HG03196 (cell line): ENCODE measurements at regions not wholly inside any gene's neighbourhood (a gene's known extent, or its start where the extent isn't known, plus 50 kb on each side); places are given as distances from the start of the nearest gene placed in this dataset.

Experiments used
- ATAC-seq: cut with Tn5 transposase; IDR thresholded peaks from one replicate; pipeline ENCODE4 v1.9.1; 2021; ENCODE audit not compliant: unreplicated experiment

GRCh38 chr2:204264621-204265140, 280.6 kb upstream of the PARD3B start:
- ATAC-seq: no peak

GRCh38 chr2:204265681-204266181, 279.5 kb upstream of the PARD3B start:
- ATAC-seq: no peak

- no peak for ATAC-seq
Measured at GRCh38 chr2:204268458-204268857, 276.8 kb upstream of the PARD3B start.

- ATAC-seq: no peak
Measured at GRCh38 chr2:204268971-204269370, 276.3 kb upstream of the PARD3B start.

GRCh38 chr2:204272089-204272488, 273.2 kb upstream of the PARD3B start:
- no peak for ATAC-seq

- no peak for ATAC-seq
Measured at GRCh38 chr2:204272610-204273287, 272.5 kb upstream of the PARD3B start.

- ATAC-seq: no peak
Measured at GRCh38 chr2:204274429-204274828, 270.8 kb upstream of the PARD3B start.

- no peak for ATAC-seq
Measured at GRCh38 chr2:204274991-204275390, 270.3 kb upstream of the PARD3B start.

GRCh38 chr2:204277226-204277625, 268.0 kb upstream of the PARD3B start:
- ATAC-seq: no peak

- ATAC-seq: no peak
Measured at GRCh38 chr2:204278454-204278853, 266.8 kb upstream of the PARD3B start.

GRCh38 chr2:204279819-204280218, 265.5 kb upstream of the PARD3B start:
- no peak for ATAC-seq

- no peak for ATAC-seq
Measured at GRCh38 chr2:204280262-204280668, 265.0 kb upstream of the PARD3B start.

- no peak for ATAC-seq
Measured at GRCh38 chr2:204282081-204282480, 263.2 kb upstream of the PARD3B start.

GRCh38 chr2:204282525-204282924, 262.8 kb upstream of the PARD3B start:
- ATAC-seq: no peak

- ATAC-seq: no peak
Measured at GRCh38 chr2:204289066-204289465, 256.2 kb upstream of the PARD3B start.

- no peak for ATAC-seq
Measured at GRCh38 chr2:204292439-204292838, 252.8 kb upstream of the PARD3B start.

GRCh38 chr2:204293884-204294747, 251.2 kb upstream of the PARD3B start:
- no peak for ATAC-seq

GRCh38 chr2:204298404-204298803, 246.9 kb upstream of the PARD3B start:
- ATAC-seq: no peak

GRCh38 chr2:204299766-204300165, 245.5 kb upstream of the PARD3B start:
- no peak for ATAC-seq

- no peak for ATAC-seq
Measured at GRCh38 chr2:204306667-204307066, 238.6 kb upstream of the PARD3B start.

GRCh38 chr2:204312105-204312504, 233.2 kb upstream of the PARD3B start:
- no peak for ATAC-seq

GRCh38 chr2:204313256-204313655, 232.0 kb upstream of the PARD3B start:
- no peak for ATAC-seq
